ENCODE measurements at regions not wholly inside any gene's neighbourhood (a gene's known extent, or its start where the extent isn't known, plus 50 kb on each side); places are given as distances from the start of the nearest gene placed in this dataset.

GRCh38 chr4:169807934-169808509, 50.3 kb upstream of the HPF1 start:
- no peak for DNase-seq
